SK-MEL-5 (cell line): ENCODE measurements at regions not wholly inside any gene's neighbourhood (a gene's known extent, or its start where the extent isn't known, plus 50 kb on each side); places are given as distances from the start of the nearest gene placed in this dataset.

ENCODE experiments used
- DNase-seq: peaks from one replicate; pipeline ENCODE4 v3.0.0-alpha.2; 2016; ENCODE audit warnings: low read depth, low spot score
- in situ Hi-C: cut with HindIII; loops from 2 replicates; pipeline ENCODE4 v1.10.0; 2016; ENCODE audit warnings: low sequenced_read_pairs, high pct_unique_total_duplicates, low pct_unique_long_range_greater_than_20kb

- in situ Hi-C loops, result no loop called here
- no peak for DNase-seq
These were observed 1017.8 kb upstream of the CHAC2 start for GRCh38 chr2:52749764-52750163.

GRCh38 chr2:52745144-52745543 is 1022.5 kb upstream of the CHAC2 start:
- in situ Hi-C loops, result no loop called here
- DNase-seq, result no peak

GRCh38 chr2:52732849-52733395 is 1034.7 kb upstream of the CHAC2 start:
- in situ Hi-C loops, result no loop called here
- no peak for DNase-seq

GRCh38 chr2:52724585-52724984 is 1043.0 kb upstream of the CHAC2 start:
- in situ Hi-C loops, result no loop called here
- DNase-seq, result no peak

- in situ Hi-C loops, result no loop called here
These were observed 1049.8 kb upstream of the CHAC2 start for GRCh38 chr2:52717836-52718235.

GRCh38 chr2:52710810-52711618 is 1056.6 kb upstream of the CHAC2 start:
- DNase-seq, result no peak
- in situ Hi-C loops, result no loop called here

More at GRCh38 chr2:52717836-52718235, 1049.8 kb upstream of the CHAC2 start:
- DNase-seq, result no peak

GRCh38 chr2:52704251-52704650 is 1063.4 kb upstream of the CHAC2 start:
- no peak for DNase-seq
- in situ Hi-C loops, result no loop called here

GRCh38 chr2:52703004-52703403 is 1064.6 kb upstream of the CHAC2 start:
- in situ Hi-C loops, result no loop called here
- DNase-seq, result no peak

- in situ Hi-C loops, result no loop called here
- no peak for DNase-seq
These were observed 1069.2 kb upstream of the CHAC2 start for GRCh38 chr2:52698408-52698807.

GRCh38 chr2:52697690-52698089 is 1069.9 kb upstream of the CHAC2 start:
- in situ Hi-C loops, result no loop called here
- no peak for DNase-seq

- in situ Hi-C loops, result no loop called here
- no peak for DNase-seq
These were observed 1071.9 kb upstream of the CHAC2 start for GRCh38 chr2:52695731-52696130.

- in situ Hi-C loops, result no loop called here
- DNase-seq, result no peak
These were observed 1080.7 kb upstream of the CHAC2 start for GRCh38 chr2:52686935-52687334.

GRCh38 chr2:52676056-52676455 is 1091.5 kb upstream of the CHAC2 start:
- in situ Hi-C loops, result no loop called here
- no peak for DNase-seq

- in situ Hi-C loops, result no loop called here
- DNase-seq, result no peak
These were observed 1098.9 kb upstream of the CHAC2 start for GRCh38 chr2:52668724-52669123.

GRCh38 chr2:52659546-52659945 is 1108.1 kb upstream of the CHAC2 start:
- no peak for DNase-seq
- in situ Hi-C loops, result no loop called here

GRCh38 chr2:52658598-52658997 is 1109.0 kb upstream of the CHAC2 start:
- DNase-seq, result no peak
- in situ Hi-C loops, result no loop called here

- in situ Hi-C loops, result no loop called here
- no peak for DNase-seq
These were observed 1127.9 kb upstream of the CHAC2 start for GRCh38 chr2:52639692-52640091.

GRCh38 chr2:52632543-52632942 is 1135.1 kb upstream of the CHAC2 start:
- DNase-seq, result no peak
- in situ Hi-C loops, result no loop called here

- DNase-seq, result no peak
- in situ Hi-C loops, result no loop called here
These were observed 1137.7 kb upstream of the CHAC2 start for GRCh38 chr2:52629944-52630343.
